ENCODE measurements at regions not wholly inside any gene's neighbourhood (a gene's known extent, or its start where the extent isn't known, plus 50 kb on each side); places are given as distances from the start of the nearest gene placed in this dataset.
"Not testable (repeated sequence)": the region's sequence is repeated elsewhere in the genome, so short reads cannot be mapped to it uniquely, and the experiment has no call there.

- no peak for ATAC-seq
- POLR2A ChIA-PET: no interaction called here
- peaks cover 15% of the 10 kb centered on the region for H3K9me3 Mint-ChIP-seq
- DNase-seq: no peak
- CTCF ChIA-PET: no interaction called here
- TF ChIP-seq CTCF (IDR thresholded peaks at IDR 0.05): no peak
- H3K4me1 Mint-ChIP-seq (ENCODE audit: low read depth): no peaks in the 10 kb centered on the region
- H3K27ac Mint-ChIP-seq: no peak overlapping the region
- intact Hi-C loops (cut with micrococcal nuclease): no loop called here
- H3K4me3 Mint-ChIP-seq: no peak overlapping the region
- no peaks in the 10 kb centered on the region for H3K27me3 Mint-ChIP-seq
- no peaks in the 10 kb centered on the region for H3K36me3 Mint-ChIP-seq (ENCODE audit: low read depth)
Observed at GRCh38 chr5:129284010-129284409, 176.1 kb upstream of the ADAMTS19 start.

DNA sequence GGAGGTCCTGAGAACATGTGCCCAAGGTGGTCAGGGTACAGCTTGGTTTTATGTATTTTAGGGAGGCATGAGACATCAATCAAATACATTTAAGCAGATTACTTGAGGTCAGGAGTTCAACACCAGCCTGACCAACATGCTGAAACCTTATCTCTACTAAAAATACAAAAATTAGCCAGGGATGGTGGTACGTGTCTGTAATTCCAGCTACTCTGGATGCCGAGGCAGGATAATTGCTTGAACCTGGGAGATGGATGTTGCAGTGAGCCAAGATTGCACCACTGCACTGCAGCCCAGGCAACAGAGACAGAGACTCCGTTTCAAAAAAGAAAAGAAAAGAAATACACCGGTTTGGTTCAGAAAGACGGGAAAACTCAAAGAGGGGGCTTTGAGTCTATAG lies 165.9 kb upstream of the ADAMTS19 start:
- H3K27me3 Mint-ChIP-seq; CTCF ChIA-PET; intact Hi-C loops (cut with micrococcal nuclease); H3K36me3 Mint-ChIP-seq (ENCODE audit: low read depth); ATAC-seq; H3K4me1 Mint-ChIP-seq (ENCODE audit: low read depth); H3K9me3 Mint-ChIP-seq; H3K27ac Mint-ChIP-seq; DNase-seq; H3K4me3 Mint-ChIP-seq; POLR2A ChIA-PET: not testable (repeated sequence)

- H3K9me3 Mint-ChIP-seq: peaks cover 32% of the 10 kb centered on the region
- POLR2A ChIA-PET: no interaction called here
Observed at GRCh38 chr5:129306725-129307124, 153.4 kb upstream of the ADAMTS19 start.

GRCh38 chr5:129322968-129323367 lies 137.1 kb upstream of the ADAMTS19 start:
- TF ChIP-seq CTCF (IDR thresholded peaks at IDR 0.05): no peak
- Mint-ChIP-seq H3K36me3 (ENCODE audit: low read depth) (no peaks in the 10 kb centered on the region), H3K27me3 (no peaks in the 10 kb centered on the region), H3K4me1 (ENCODE audit: low read depth) (no peaks in the 10 kb centered on the region), H3K9me3 (peaks cover 17% of the 10 kb centered on the region), H3K4me3 (no peak overlapping the region), H3K27ac (no peak overlapping the region)
- intact Hi-C loops (cut with micrococcal nuclease): no loop called here
- ATAC-seq: no peak
- ChIA-PET POLR2A (no interaction called here), CTCF (no interaction called here)
- no peak for DNase-seq

More at GRCh38 chr5:129306725-129307124, 153.4 kb upstream of the ADAMTS19 start:
- CTCF ChIA-PET: no interaction called here
- TF ChIP-seq CTCF (IDR thresholded peaks at IDR 0.05): no peak
- H3K4me3 Mint-ChIP-seq: no peak overlapping the region
- ATAC-seq (no peak), DNase-seq (no peak)
- H3K4me1 Mint-ChIP-seq (ENCODE audit: low read depth): no peaks in the 10 kb centered on the region
- H3K27me3 Mint-ChIP-seq: no peaks in the 10 kb centered on the region
- intact Hi-C loops (cut with micrococcal nuclease): no loop called here
- H3K36me3 Mint-ChIP-seq (ENCODE audit: low read depth): peaks cover 4% of the 10 kb centered on the region
- H3K27ac Mint-ChIP-seq: no peak overlapping the region

- no peaks in the 10 kb centered on the region for H3K27me3 Mint-ChIP-seq
- ATAC-seq (no peak), DNase-seq (no peak)
- intact Hi-C loops (cut with micrococcal nuclease): no loop called here
- peaks cover 29% of the 10 kb centered on the region for H3K9me3 Mint-ChIP-seq
- TF ChIP-seq CTCF (IDR thresholded peaks at IDR 0.05): no peak
- H3K4me3 Mint-ChIP-seq: no peak overlapping the region
- POLR2A ChIA-PET: no interaction called here
- no peaks in the 10 kb centered on the region for H3K36me3 Mint-ChIP-seq (ENCODE audit: low read depth)
- H3K4me1 Mint-ChIP-seq (ENCODE audit: low read depth): no peaks in the 10 kb centered on the region
- CTCF ChIA-PET: no interaction called here
- no peak overlapping the region for H3K27ac Mint-ChIP-seq
Observed at GRCh38 chr5:129341306-129341705, 118.8 kb upstream of the ADAMTS19 start.

- Mint-ChIP-seq H3K36me3 (ENCODE audit: low read depth) (no peaks in the 10 kb centered on the region), H3K27me3 (no peaks in the 10 kb centered on the region), H3K4me1 (ENCODE audit: low read depth) (no peaks in the 10 kb centered on the region), H3K27ac (no peak overlapping the region), H3K4me3 (no peak overlapping the region), H3K9me3 (peaks cover 27% of the 10 kb centered on the region)
- ChIA-PET POLR2A (no interaction called here), CTCF (no interaction called here)
- intact Hi-C loops (cut with micrococcal nuclease): no loop called here
- TF ChIP-seq CTCF (IDR thresholded peaks at IDR 0.05): no peak
- ATAC-seq: no peak
- DNase-seq: no peak
Observed at GRCh38 chr5:129342796-129343195, 117.3 kb upstream of the ADAMTS19 start.
